IMR-90 (cell line): ENCODE measurements at regions not wholly inside any gene's neighbourhood (a gene's known extent, or its start where the extent isn't known, plus 50 kb on each side); places are given as distances from the start of the nearest gene placed in this dataset.

ENCODE experiments used
- BHLHE40 ChIP-seq: fragments of 150-350 bp; IDR thresholded peaks from 2 replicates; pipeline ENCODE4 v1.6.1; 2016; ENCODE audit warnings: mild to moderate bottlenecking, low read depth, low read length
- CEBPB ChIP-seq: IDR thresholded peaks from 2 replicates; pipeline ENCODE4 v1.6.1; 2012; ENCODE audit warnings: low read depth, low read length, improper control_type of control experiment
- CTCF ChIP-seq: conservative IDR thresholded peaks from 2 replicates; pipeline ENCODE4 v1.5.1; 2012; ENCODE audit warnings: mild to moderate bottlenecking, low read depth, low read length, improper control_type of control experiment
- ELK1 ChIP-seq: fragments of 150-350 bp; IDR thresholded peaks from 2 replicates; pipeline ENCODE4 v1.6.1; 2016; ENCODE audit warnings: low read depth, mild to moderate bottlenecking, low read length, moderate library complexity, borderline replicate concordance
- FOS ChIP-seq: fragments of 150-350 bp; IDR thresholded peaks from 2 replicates; pipeline ENCODE4 v1.6.1; 2016; ENCODE audit warnings: low read depth, low read length
- MAFK ChIP-seq: IDR thresholded peaks from 2 replicates; pipeline ENCODE4 v1.6.1; 2012; ENCODE audit warnings: low read depth, low read length, improper control_type of control experiment
- MAZ ChIP-seq: IDR thresholded peaks from 2 replicates; pipeline ENCODE4 v1.6.1; 2012; ENCODE audit warnings: low read depth, mild to moderate bottlenecking, low read length, improper control_type of control experiment, moderate library complexity, borderline replicate concordance
- MXI1 ChIP-seq: IDR thresholded peaks from 2 replicates; pipeline ENCODE4 v1.6.1; 2012; ENCODE audit warnings: low read depth, mild to moderate bottlenecking, low read length, moderate library complexity, borderline replicate concordance
- POLR2A ChIP-seq: IDR thresholded peaks from 2 replicates; pipeline ENCODE4 v1.6.1; 2012; ENCODE audit warnings: mild to moderate bottlenecking, low read depth, low read length
- RAD21 ChIP-seq: IDR thresholded peaks from 2 replicates; pipeline ENCODE4 v1.6.1; 2012; ENCODE audit warnings: low read length, improper control_type of control experiment
- RCOR1 ChIP-seq: IDR thresholded peaks from 2 replicates; pipeline ENCODE4 v1.6.1; 2012; ENCODE audit warnings: mild to moderate bottlenecking, low read length, improper control_type of control experiment; ENCODE audit not compliant: insufficient replicate concordance
- USF2 ChIP-seq: fragments of 150-350 bp; IDR thresholded peaks from 2 replicates; pipeline ENCODE4 v1.6.1; 2017; ENCODE audit warnings: mild to moderate bottlenecking, antibody characterized with exemption, low read length, low read depth

- TF ChIP-seq CTCF (no peak), RAD21 (no peak), BHLHE40 (no peak), RCOR1 (no peak), POLR2A (no peak), FOS (no peak), CEBPB (no peak), ELK1 (no peak), MAZ (no peak), MXI1 (no peak), USF2 (no peak), MAFK (no peak)
These were observed 110.6 kb upstream of the GLI3 start for GRCh38 chr7:42347616-42348015.
